ENCODE measurements at regions not wholly inside any gene's neighbourhood (a gene's known extent, or its start where the extent isn't known, plus 50 kb on each side); places are given as distances from the start of the nearest gene placed in this dataset.

DNA sequence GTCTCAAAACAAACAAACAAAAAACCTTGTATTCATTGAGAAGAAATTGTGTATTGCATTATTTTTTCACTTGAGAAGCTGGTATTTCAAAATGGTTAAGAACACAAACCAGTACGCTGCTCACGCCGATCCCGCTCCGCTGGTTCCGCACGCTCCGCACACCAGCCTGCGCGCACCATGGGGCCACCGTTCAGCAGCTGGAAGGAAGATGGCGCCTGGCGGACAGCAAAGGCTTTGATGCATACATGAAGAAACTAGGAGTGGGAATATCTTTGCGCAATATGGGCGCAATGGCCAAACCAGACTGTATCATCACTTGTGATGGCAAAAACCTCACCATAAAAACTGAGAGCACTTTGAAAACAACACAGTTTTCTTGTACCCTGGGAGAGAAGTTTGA is 75.7 kb downstream of the RBM43 start:
- no peak overlapping the region for H3K9ac ChIP-seq (ENCODE audit: low read length)
- no peaks in the 10 kb centered on the region for H3F3A ChIP-seq (ENCODE audit: low read length, unreplicated experiment)
- H3K27me3 ChIP-seq (ENCODE audit: low read length), result no peaks in the 10 kb centered on the region
- H3K36me3 ChIP-seq (ENCODE audit: low read depth, low read length), result no peaks in the 10 kb centered on the region
- H3K9me2 ChIP-seq (replicated peaks; ENCODE audit: low read length), result no peaks in the 10 kb centered on the region
- intact Hi-C loops (cut with micrococcal nuclease), result no loop called here
- BruUV-seq (replicated peaks), result no TSS peak
- no peaks in the 10 kb centered on the region for H3K79me2 ChIP-seq (ENCODE audit: low read length)
- H3K9me3 ChIP-seq (ENCODE audit: low read length), result no peaks in the 10 kb centered on the region
- no peak for TF ChIP-seq EZH2 (IDR thresholded peaks at IDR 0.05; ENCODE audit: low read length, unreplicated experiment)
- no peak for TF ChIP-seq CTCF (conservative IDR thresholded peaks at IDR 0.05; ENCODE audit: low read depth, low read length)
- no peak for TF ChIP-seq EZH2phosphoT487 (IDR thresholded peaks at IDR 0.05; ENCODE audit: borderline replicate concordance, low read length)
- H3K4me2 ChIP-seq (ENCODE audit: low read length), result no peak overlapping the region
- ATAC-seq (no peak), DNase-seq (no peak)
- H3K27ac ChIP-seq (ENCODE audit: low read length), result no peak overlapping the region
- CTCF ChIA-PET, result no interaction called here
- no peak overlapping the region for H2AFZ ChIP-seq (ENCODE audit: low read length)
- no peaks in the 10 kb centered on the region for H4K20me1 ChIP-seq (ENCODE audit: low read length)
- no peaks in the 10 kb centered on the region; the same call in 1 of the 2 replicates for H3K4me1 ChIP-seq (ENCODE audit: insufficient read depth, low read length)
- POLR2A ChIA-PET (ENCODE audit: unreplicated experiment), result interaction anchor here (0.8 kb wide), 1 partner anchor 30 kb away, joined by 7 read pairs; no protein-coding TSS in a partner anchor
- no peak overlapping the region for H3K4me3 ChIP-seq (ENCODE audit: low read length)

DNA sequence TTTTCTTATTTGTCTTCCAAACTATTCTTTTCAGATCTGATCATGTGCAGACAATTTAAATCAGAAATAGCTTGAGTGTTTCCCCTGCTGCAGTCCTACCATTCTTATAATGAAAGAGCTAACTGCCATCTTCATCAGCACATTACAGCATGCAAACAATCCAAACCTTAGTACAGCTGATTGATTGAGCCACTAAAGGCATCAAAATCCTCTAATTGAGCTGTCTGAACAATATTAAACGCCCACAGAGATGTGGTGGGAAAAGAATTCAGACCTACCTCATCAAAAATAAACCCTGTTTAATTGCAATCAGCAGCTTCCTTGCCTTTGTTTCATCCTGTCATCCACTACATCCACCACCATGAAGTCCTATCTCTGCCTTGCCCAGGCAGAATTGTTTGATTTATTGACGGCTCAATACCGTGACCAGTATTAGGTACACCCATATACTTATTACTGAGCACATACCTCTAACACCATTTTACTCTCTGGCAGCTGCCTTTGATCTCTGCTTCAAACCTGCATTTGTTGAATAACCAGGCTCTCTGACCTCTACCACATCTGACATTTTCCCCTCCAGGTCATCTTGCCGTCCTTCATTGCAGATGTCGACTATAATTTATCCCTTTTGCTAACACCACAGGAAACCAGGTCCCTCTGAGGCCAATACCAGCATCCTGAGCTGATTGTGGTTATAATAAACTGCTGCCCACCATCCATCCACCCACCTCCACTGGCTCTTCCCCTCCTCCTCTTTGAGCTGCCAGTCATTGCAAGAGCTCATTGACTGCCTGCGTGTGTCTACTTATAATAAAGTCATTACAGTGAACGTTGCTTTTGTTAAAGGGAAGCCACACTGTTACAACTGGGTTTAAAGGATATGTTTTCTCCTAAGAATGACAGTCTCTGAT is 78.5 kb downstream of the RBM43 start:
- H3K9me2 ChIP-seq (replicated peaks; ENCODE audit: low read length), result no peaks in the 10 kb centered on the region
- POLR2A ChIA-PET (ENCODE audit: unreplicated experiment), result no interaction called here
- no peak overlapping the region for H2AFZ ChIP-seq (ENCODE audit: low read length)
- BruUV-seq (replicated peaks), result no TSS peak
- intact Hi-C loops (cut with micrococcal nuclease), result no loop called here
- ATAC-seq, result no peak
- no peak overlapping the region for H3K4me3 ChIP-seq (ENCODE audit: low read length)
- H3K36me3 ChIP-seq (ENCODE audit: low read depth, low read length), result no peaks in the 10 kb centered on the region
- H3K4me1 ChIP-seq (ENCODE audit: insufficient read depth, low read length), result no peaks in the 10 kb centered on the region
- H3K9me3 ChIP-seq (ENCODE audit: low read length), result no peaks in the 10 kb centered on the region
- no peak for DNase-seq
- no peak for TF ChIP-seq CTCF (conservative IDR thresholded peaks at IDR 0.05; ENCODE audit: low read depth, low read length)
- TF ChIP-seq EZH2 (IDR thresholded peaks at IDR 0.05; ENCODE audit: low read length, unreplicated experiment), result no peak
- no peak for TF ChIP-seq EZH2phosphoT487 (IDR thresholded peaks at IDR 0.05; ENCODE audit: borderline replicate concordance, low read length)
- no peak overlapping the region for H3K4me2 ChIP-seq (ENCODE audit: low read length)
- no peak overlapping the region for H3K9ac ChIP-seq (ENCODE audit: low read length)
- H3K27me3 ChIP-seq (ENCODE audit: low read length), result no peaks in the 10 kb centered on the region
- CTCF ChIA-PET, result no interaction called here
- H3F3A ChIP-seq (ENCODE audit: low read length, unreplicated experiment), result no peaks in the 10 kb centered on the region
- no peaks in the 10 kb centered on the region for H3K79me2 ChIP-seq (ENCODE audit: low read length)
- no peaks in the 10 kb centered on the region for H4K20me1 ChIP-seq (ENCODE audit: low read length)
- H3K27ac ChIP-seq (ENCODE audit: low read length), result no peak overlapping the region

DNA sequence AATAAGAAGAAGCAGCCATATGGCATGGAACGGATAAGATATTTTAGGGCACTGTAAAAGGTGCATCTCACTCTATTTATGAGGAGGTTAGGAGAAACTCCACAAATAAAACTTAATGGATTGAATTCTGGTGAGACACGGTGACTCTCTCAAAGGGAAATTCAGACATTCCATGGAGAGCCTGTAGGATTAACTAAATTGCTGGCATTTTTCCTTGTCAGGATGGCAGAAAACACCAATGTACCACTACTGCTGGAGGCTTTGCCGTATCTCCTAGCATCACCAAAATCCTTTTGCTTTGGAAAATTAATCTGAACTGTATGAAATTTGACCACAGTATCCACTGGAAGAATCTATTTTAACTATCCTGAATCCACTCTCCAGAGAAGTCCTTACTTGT is 79.3 kb downstream of the RBM43 start:
- TF ChIP-seq CTCF (conservative IDR thresholded peaks at IDR 0.05; ENCODE audit: low read depth, low read length) (no peak), EZH2phosphoT487 (IDR thresholded peaks at IDR 0.05; ENCODE audit: borderline replicate concordance, low read length) (no peak), EZH2 (IDR thresholded peaks at IDR 0.05; ENCODE audit: low read length, unreplicated experiment) (no peak)
- Histone ChIP-seq H3K27ac (ENCODE audit: low read length) (no peak overlapping the region), H4K20me1 (ENCODE audit: low read length) (no peaks in the 10 kb centered on the region), H2AFZ (ENCODE audit: low read length) (no peak overlapping the region), H3K9me3 (ENCODE audit: low read length) (no peaks in the 10 kb centered on the region), H3K4me2 (ENCODE audit: low read length) (no peak overlapping the region), H3F3A (ENCODE audit: low read length, unreplicated experiment) (no peaks in the 10 kb centered on the region), H3K9ac (ENCODE audit: low read length) (no peak overlapping the region), H3K27me3 (ENCODE audit: low read length) (no peaks in the 10 kb centered on the region), H3K79me2 (ENCODE audit: low read length) (no peaks in the 10 kb centered on the region), H3K36me3 (ENCODE audit: low read depth, low read length) (no peaks in the 10 kb centered on the region), H3K4me1 (ENCODE audit: insufficient read depth, low read length) (no peaks in the 10 kb centered on the region), H3K9me2 (replicated peaks; ENCODE audit: low read length) (no peaks in the 10 kb centered on the region), H3K4me3 (ENCODE audit: low read length) (no peak overlapping the region)
- BruUV-seq (replicated peaks), result no TSS peak
- POLR2A ChIA-PET (ENCODE audit: unreplicated experiment), result no interaction called here
- no peak for DNase-seq
- intact Hi-C loops (cut with micrococcal nuclease), result no loop called here
- CTCF ChIA-PET, result no interaction called here
- no peak for ATAC-seq

Measured in PC-3 (cell line).